Right lobe of liver (tissue), 4 donors: ENCODE measurements at regions not wholly inside any gene's neighbourhood (a gene's known extent, or its start where the extent isn't known, plus 50 kb on each side); places are given as distances from the start of the nearest gene placed in this dataset.

Experiments
- CTCF ChIP-seq, 4 donors: fragments of 200-600 bp in 3 of 4; fragments of 450-650 bp in 1 of 4; IDR thresholded peaks; one replicate each; pipeline versions ENCODE4 v1.5.1 to v1.8.0; 2016 to 2022; ENCODE audit warnings: antibody characterized with exemption in 4 of 4, mild to moderate bottlenecking in 2 of 4
- POLR2A ChIP-seq: fragments of 450-650 bp; IDR thresholded peaks from one replicate; pipeline ENCODE4 v1.6.1; 2017; ENCODE audit warnings: antibody characterized with exemption, mild to moderate bottlenecking
- donor health status: DM: no; HTN: no; CAD: no.
- donor health status: DM: no; HTN: no; CAD: no.
- donor health status: DM: no; HTN: yes; CAD: no.

- TF ChIP-seq CTCF (IDR thresholded peaks at IDR 0.05) (no peak), POLR2A (no peak)
These were observed 220.5 kb downstream of the FAM43A start for GRCh38 chr3:194906229-194906629.
